K562 (cell line): ENCODE measurements at regions not wholly inside any gene's neighbourhood (a gene's known extent, or its start where the extent isn't known, plus 50 kb on each side); places are given as distances from the start of the nearest gene placed in this dataset.
A peak's percentile ranks its signal among the peaks of the same experiment; 100 is the strongest.

Experiments
- CBX2 ChIP-seq: fragments of 200-600 bp; sonication (generic); IDR thresholded peaks from one replicate; pipeline ENCODE4 v1.6.1; 2012; ENCODE audit warnings: mild to moderate bottlenecking, low read length, inconsistent platforms; ENCODE audit not compliant: insufficient read depth, poor library complexity, severe bottlenecking
- ELF1 ChIP-seq: fragments of 200-800 bp; sonication (Bioruptor generic); IDR thresholded peaks from 2 replicates; pipeline ENCODE4 v1.6.1; 2016; ENCODE audit warnings: missing genetic modification characterization, missing compliant biosample characterization
- HDAC3 ChIP-seq: fragments of 450-650 bp; IDR thresholded peaks from 2 replicates; pipeline ENCODE4 v1.6.1; 2018; ENCODE audit warnings: borderline replicate concordance, mild to moderate bottlenecking, moderate library complexity; ENCODE audit not compliant: partially characterized antibody
- NR2C1 ChIP-seq, 2 experiments: fragments of 450-650 bp; IDR thresholded peaks; 2 replicates each; pipeline ENCODE4 v1.6.1; 2017; ENCODE audit warnings: mild to moderate bottlenecking in 2 of 2, antibody characterized with exemption in 1 of 2, inconsistent platforms in 1 of 2, missing compliant biosample characterization in 1 of 2, missing genetic modification characterization in 1 of 2
- NR2C2 ChIP-seq, 2 experiments: fragments of 200-800 bp in 1 of 2; sonication (Bioruptor generic) in 1 of 2; sonication (generic) in 1 of 2; formaldehyde crosslinking in 1 of 2; IDR thresholded peaks; 2 replicates each; pipeline versions ENCODE4 v1.6.1 to v1.8.0; 2016 to 2022; ENCODE audit warnings: mild to moderate bottlenecking in 1 of 2, missing compliant biosample characterization in 1 of 2, missing genetic modification characterization in 1 of 2, missing genetic modification reagents in 1 of 2
- SETDB1 ChIP-seq: IDR thresholded peaks from one replicate; pipeline ENCODE4 v1.6.1; 2012; ENCODE audit warnings: low read length, control low read depth, inconsistent platforms
- ZBTB40 ChIP-seq, 2 experiments: fragments of 450-650 bp in 1 of 2; sonication (generic) in 1 of 2; formaldehyde crosslinking in 1 of 2; IDR thresholded peaks; 2 replicates each; pipeline versions ENCODE4 v1.7.1 to v1.9.0; 2016 to 2022; ENCODE audit warnings: inconsistent platforms in 1 of 2, mild to moderate bottlenecking in 1 of 2, missing genetic modification reagents in 1 of 2
- ZNF121 ChIP-seq: sonication (generic); formaldehyde crosslinking; conservative IDR thresholded peaks from 2 replicates; pipeline ENCODE4 v1.8.0; 2022; ENCODE audit warnings: missing genetic modification reagents
- ZNF384 ChIP-seq: IDR thresholded peaks from 2 replicates; pipeline ENCODE4 v1.6.1; 2012; ENCODE audit warnings: low read depth, low read length, improper control_type of control experiment
- ZNF584 ChIP-seq: fragments of 200-800 bp; sonication (Bioruptor generic); IDR thresholded peaks from 2 replicates; pipeline ENCODE4 v1.6.1; 2016; ENCODE audit warnings: low read depth, mild to moderate bottlenecking, missing genetic modification characterization, missing compliant biosample characterization
- TF ChIP-seq, protein P1 (sequence below), 2 experiments: fragments of 200-800 bp in 1 of 2; sonication (Bioruptor generic) in 1 of 2; sonication (generic) in 1 of 2; formaldehyde crosslinking in 1 of 2; IDR thresholded peaks in 1 of 2; conservative IDR thresholded peaks in 1 of 2; 2 replicates each; pipeline versions ENCODE4 v1.5.0 to v1.6.1; 2016 to 2020; ENCODE audit warnings: missing compliant biosample characterization in 1 of 2, missing genetic modification characterization in 1 of 2, missing genetic modification reagents in 1 of 2

GRCh38 chr9:68643901-68644809, 60.9 kb upstream of the PIP5K1B start (continued):
- TF ChIP-seq ZBTB40 (IDR thresholded peaks at IDR 0.05) (0 out of 2 replicates have a peak, but pooled peaks have one; percentile 15), ZBTB40 (CRISPR knock-in tag; IDR thresholded peaks at IDR 0.05) (no peak), NR2C1 (IDR thresholded peaks at IDR 0.05) (peak; percentile 77), NR2C1 (tag; IDR thresholded peaks at IDR 0.05) (peak; percentile 88), NR2C2 (CRISPR knock-in tag; IDR thresholded peaks at IDR 0.05) (0 out of 2 replicates have a peak, but pooled peaks have one; percentile 60), NR2C2 (tag; IDR thresholded peaks at IDR 0.05) (peak; percentile 91), ZNF384 (no peak), ELF1 (no peak), SETDB1 (no peak), ZNF584 (CRISPR knock-in tag) (peak; percentile 47; the same call in 1 of the 2 replicates), CBX2 (no peak), ZNF121 (CRISPR knock-in tag) (no peak), HDAC3 (no peak)
- TF ChIP-seq, protein P1, sequence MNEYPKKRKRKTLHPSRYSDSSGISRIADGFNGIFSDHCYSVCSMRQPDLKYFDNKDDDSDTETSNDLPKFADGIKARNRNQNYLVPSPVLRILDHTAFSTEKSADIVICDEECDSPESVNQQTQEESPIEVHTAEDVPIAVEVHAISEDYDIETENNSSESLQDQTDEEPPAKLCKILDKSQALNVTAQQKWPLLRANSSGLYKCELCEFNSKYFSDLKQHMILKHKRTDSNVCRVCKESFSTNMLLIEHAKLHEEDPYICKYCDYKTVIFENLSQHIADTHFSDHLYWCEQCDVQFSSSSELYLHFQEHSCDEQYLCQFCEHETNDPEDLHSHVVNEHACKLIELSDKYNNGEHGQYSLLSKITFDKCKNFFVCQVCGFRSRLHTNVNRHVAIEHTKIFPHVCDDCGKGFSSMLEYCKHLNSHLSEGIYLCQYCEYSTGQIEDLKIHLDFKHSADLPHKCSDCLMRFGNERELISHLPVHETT (CRISPR knock-in tag; conservative IDR thresholded peaks at IDR 0.05 in 1 of 2, IDR thresholded peaks at IDR 0.05 in 1 of 2): no peak
